IMR-90 (cell line): ENCODE measurements at regions not wholly inside any gene's neighbourhood (a gene's known extent, or its start where the extent isn't known, plus 50 kb on each side); places are given as distances from the start of the nearest gene placed in this dataset.

Experiments
- BHLHE40 ChIP-seq: fragments of 150-350 bp; IDR thresholded peaks from 2 replicates; pipeline ENCODE4 v1.6.1; 2016; ENCODE audit warnings: mild to moderate bottlenecking, low read depth, low read length
- CHD1 ChIP-seq: IDR thresholded peaks from 2 replicates; pipeline ENCODE4 v1.6.1; 2012; ENCODE audit warnings: low read depth, low read length, improper control_type of control experiment
- CTCF ChIP-seq: conservative IDR thresholded peaks from 2 replicates; pipeline ENCODE4 v1.5.1; 2012; ENCODE audit warnings: mild to moderate bottlenecking, low read depth, low read length, improper control_type of control experiment
- FOS ChIP-seq: fragments of 150-350 bp; IDR thresholded peaks from 2 replicates; pipeline ENCODE4 v1.6.1; 2016; ENCODE audit warnings: low read depth, low read length
- MAFK ChIP-seq: IDR thresholded peaks from 2 replicates; pipeline ENCODE4 v1.6.1; 2012; ENCODE audit warnings: low read depth, low read length, improper control_type of control experiment
- MAZ ChIP-seq: IDR thresholded peaks from 2 replicates; pipeline ENCODE4 v1.6.1; 2012; ENCODE audit warnings: low read depth, mild to moderate bottlenecking, low read length, improper control_type of control experiment, moderate library complexity, borderline replicate concordance
- MXI1 ChIP-seq: IDR thresholded peaks from 2 replicates; pipeline ENCODE4 v1.6.1; 2012; ENCODE audit warnings: low read depth, mild to moderate bottlenecking, low read length, moderate library complexity, borderline replicate concordance
- POLR2A ChIP-seq: IDR thresholded peaks from 2 replicates; pipeline ENCODE4 v1.6.1; 2012; ENCODE audit warnings: mild to moderate bottlenecking, low read depth, low read length
- RAD21 ChIP-seq: IDR thresholded peaks from 2 replicates; pipeline ENCODE4 v1.6.1; 2012; ENCODE audit warnings: low read length, improper control_type of control experiment
- RCOR1 ChIP-seq: IDR thresholded peaks from 2 replicates; pipeline ENCODE4 v1.6.1; 2012; ENCODE audit warnings: mild to moderate bottlenecking, low read length, improper control_type of control experiment; ENCODE audit not compliant: insufficient replicate concordance
- SMC3 ChIP-seq: fragments of 150-350 bp; IDR thresholded peaks from 2 replicates; pipeline ENCODE4 v1.6.1; 2016; ENCODE audit warnings: low read depth, mild to moderate bottlenecking, antibody characterized with exemption, low read length, moderate library complexity
- USF2 ChIP-seq: fragments of 150-350 bp; IDR thresholded peaks from 2 replicates; pipeline ENCODE4 v1.6.1; 2017; ENCODE audit warnings: mild to moderate bottlenecking, antibody characterized with exemption, low read length, low read depth

GRCh38 chr5:29960323-29960722 is 1233.2 kb upstream of the CDH6 start:
- TF ChIP-seq POLR2A = no peak
- TF ChIP-seq CTCF = no peak
- no peak for TF ChIP-seq RAD21
- no peak for TF ChIP-seq FOS
- TF ChIP-seq CHD1 = no peak
- TF ChIP-seq USF2 = no peak
- TF ChIP-seq BHLHE40 = no peak
- TF ChIP-seq SMC3 = no peak
- no peak for TF ChIP-seq RCOR1
- no peak for TF ChIP-seq MAZ
- TF ChIP-seq MAFK = no peak
- TF ChIP-seq MXI1 = no peak
